ENCODE measurements at regions not wholly inside any gene's neighbourhood (a gene's known extent, or its start where the extent isn't known, plus 50 kb on each side); places are given as distances from the start of the nearest gene placed in this dataset.
"Not testable (repeated sequence)": the region's sequence is repeated elsewhere in the genome, so short reads cannot be mapped to it uniquely, and the experiment has no call there.

GRCh38 chr4:102210806-102211205 is 134.5 kb downstream of the SLC39A8 start:
- DNase-seq; H3K36me3 Mint-ChIP-seq (ENCODE audit: low read depth); intact Hi-C loops (cut with DNase I, micrococcal nuclease); H3K27ac Mint-ChIP-seq; H3K9me3 Mint-ChIP-seq (ENCODE audit: low read depth); ATAC-seq; POLR2A ChIA-PET; H3K27me3 Mint-ChIP-seq; CTCF ChIA-PET; H3K4me3 Mint-ChIP-seq; H3K4me1 Mint-ChIP-seq: not testable (repeated sequence)

DNA sequence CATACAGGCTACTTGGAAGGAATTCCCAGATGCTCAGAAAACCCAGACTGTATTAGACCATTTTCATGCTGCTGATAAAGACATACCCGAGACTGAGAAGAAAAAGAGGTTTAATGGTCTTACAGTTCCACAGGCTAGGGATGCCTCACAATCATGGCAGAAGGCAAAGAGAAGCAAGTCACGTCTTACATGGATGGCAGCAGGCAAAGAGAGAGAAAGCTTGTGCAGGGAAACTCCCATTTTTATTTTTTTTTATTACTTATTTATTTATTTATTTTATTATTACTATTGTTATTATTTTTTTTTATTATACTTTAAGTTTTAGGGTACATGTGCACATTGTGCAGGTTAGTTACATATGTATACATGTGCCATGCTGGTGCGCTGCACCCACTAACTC is 140.6 kb downstream of the SLC39A8 start:
- CTCF ChIA-PET; H3K27me3 Mint-ChIP-seq; H3K36me3 Mint-ChIP-seq (ENCODE audit: low read depth); POLR2A ChIA-PET; H3K4me3 Mint-ChIP-seq; H3K9me3 Mint-ChIP-seq (ENCODE audit: low read depth); H3K27ac Mint-ChIP-seq; DNase-seq; H3K4me1 Mint-ChIP-seq; intact Hi-C loops (cut with DNase I, micrococcal nuclease); ATAC-seq: not testable (repeated sequence)

DNA sequence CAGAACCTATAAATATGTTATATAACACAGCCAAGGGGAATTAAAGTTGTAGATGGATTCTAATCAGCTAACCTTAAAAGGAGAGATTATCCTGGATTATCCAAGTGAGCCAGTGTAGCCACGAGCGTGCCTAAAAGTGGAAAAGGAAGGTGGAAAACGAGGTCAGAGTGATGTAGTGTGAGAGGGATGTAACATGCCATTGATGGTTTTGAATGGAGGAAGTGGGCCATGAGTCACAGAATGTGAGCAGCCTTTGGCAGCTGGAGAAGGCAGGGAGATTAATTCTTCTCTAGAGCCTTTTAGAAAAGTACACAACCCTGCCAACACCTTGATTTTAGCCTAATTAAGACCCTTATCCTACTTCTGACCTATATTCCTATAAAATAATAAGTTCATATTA is 149.1 kb downstream of the SLC39A8 start:
- POLR2A ChIA-PET, result no interaction called here
- no peak overlapping the region for H3K27ac Mint-ChIP-seq

DNA sequence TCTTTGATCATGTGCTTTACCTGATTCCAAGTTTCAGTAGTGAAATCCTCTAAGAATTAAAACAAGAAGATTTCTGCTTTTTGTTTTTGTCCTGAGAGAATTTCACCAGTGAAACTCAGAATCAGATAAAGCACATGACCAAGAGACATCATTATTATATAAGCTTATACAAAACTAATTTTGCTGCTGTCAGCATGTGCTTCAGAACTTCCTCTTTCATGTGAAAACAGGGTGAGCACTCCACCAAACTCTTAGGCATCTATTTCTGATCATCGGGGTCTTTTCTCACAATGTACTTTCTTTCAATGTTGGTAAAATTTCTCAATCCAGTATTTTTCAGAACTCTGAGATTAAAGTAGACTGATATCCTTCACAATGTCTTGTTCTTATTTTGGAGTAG is 152.1 kb downstream of the SLC39A8 start:
- H3K36me3 Mint-ChIP-seq (ENCODE audit: low read depth), result no peaks in the 10 kb centered on the region
- ChIA-PET CTCF (no interaction called here), POLR2A (no interaction called here)
- H3K9me3 Mint-ChIP-seq (ENCODE audit: low read depth), result no peaks in the 10 kb centered on the region
- intact Hi-C loops (cut with DNase I, micrococcal nuclease), result no loop called here
- peaks cover 15% of the 10 kb centered on the region for H3K4me1 Mint-ChIP-seq
- no peaks in the 10 kb centered on the region for H3K27me3 Mint-ChIP-seq
- H3K27ac Mint-ChIP-seq, result no peak overlapping the region
- DNase-seq (no peak), ATAC-seq (no peak)
- no peak overlapping the region for H3K4me3 Mint-ChIP-seq

More for the DNA sequence above, 149.1 kb downstream of the SLC39A8 start:
- ATAC-seq (no peak), DNase-seq (no peak)
- no peaks in the 10 kb centered on the region for H3K27me3 Mint-ChIP-seq
- CTCF ChIA-PET, result interaction anchor here (0.6 kb wide), 1 partner anchor 462 kb away, joined by 3 read pairs; no protein-coding TSS in a partner anchor
- no peak overlapping the region for H3K4me3 Mint-ChIP-seq
- no peaks in the 10 kb centered on the region for H3K36me3 Mint-ChIP-seq (ENCODE audit: low read depth)
- intact Hi-C loops (cut with DNase I, micrococcal nuclease), result no loop called here
- H3K4me1 Mint-ChIP-seq, result peaks cover 15% of the 10 kb centered on the region
- H3K9me3 Mint-ChIP-seq (ENCODE audit: low read depth), result no peaks in the 10 kb centered on the region

DNA sequence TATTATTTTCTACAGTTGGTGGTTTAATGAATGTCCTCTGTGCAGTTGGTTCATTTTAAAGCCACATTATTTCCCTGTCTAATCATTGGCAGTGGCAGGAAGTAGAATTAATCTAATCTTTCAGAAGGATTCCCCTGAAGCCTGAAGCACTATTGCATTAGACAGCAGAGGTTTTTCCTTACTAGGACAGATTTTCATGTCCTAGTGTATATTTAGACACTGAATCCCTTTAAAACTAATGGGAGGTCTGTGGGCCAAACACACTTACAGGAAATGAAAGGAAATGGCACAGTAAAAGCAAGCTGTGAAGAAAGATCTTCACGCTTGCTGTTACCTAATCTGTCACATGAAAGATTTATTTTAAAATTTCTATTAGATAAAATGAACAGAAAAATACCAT is 165.2 kb downstream of the SLC39A8 start:
- intact Hi-C loops (cut with DNase I, micrococcal nuclease), result no loop called here
- Mint-ChIP-seq H3K27me3 (no peaks in the 10 kb centered on the region), H3K27ac (no peak overlapping the region), H3K4me1 (no peaks in the 10 kb centered on the region), H3K4me3 (no peak overlapping the region), H3K36me3 (ENCODE audit: low read depth) (no peaks in the 10 kb centered on the region), H3K9me3 (ENCODE audit: low read depth) (no peaks in the 10 kb centered on the region)
- no peak for DNase-seq
- no peak for ATAC-seq
- ChIA-PET POLR2A (no interaction called here), CTCF (no interaction called here)

DNA sequence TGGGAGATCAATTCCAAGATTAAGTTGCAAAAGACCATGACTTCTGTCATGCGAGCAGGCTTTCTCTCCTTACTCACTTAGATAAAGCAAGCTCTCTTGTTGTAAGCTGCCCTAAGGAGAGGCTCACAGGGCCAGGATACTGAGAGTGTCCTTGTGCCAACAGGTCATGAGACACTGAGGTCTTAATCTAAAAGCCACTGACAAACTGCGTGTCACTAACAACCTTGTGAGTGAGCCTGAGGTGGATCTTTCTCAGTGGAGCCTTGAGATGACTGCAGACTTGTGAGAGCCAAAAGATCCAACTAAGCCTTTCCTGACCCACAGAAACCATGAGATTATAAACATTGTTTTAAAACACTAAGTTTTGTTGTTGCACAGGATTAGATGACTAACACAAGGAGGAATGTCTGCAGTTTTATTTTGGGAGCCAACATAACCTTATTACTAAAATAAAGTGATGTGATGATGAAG is 170.5 kb downstream of the SLC39A8 start:
- CTCF ChIA-PET, result no interaction called here
- no peak for ATAC-seq
- POLR2A ChIA-PET, result no interaction called here
- no peak overlapping the region for H3K27ac Mint-ChIP-seq
- no peak overlapping the region for H3K4me3 Mint-ChIP-seq
- no peaks in the 10 kb centered on the region for H3K9me3 Mint-ChIP-seq (ENCODE audit: low read depth)
- no peaks in the 10 kb centered on the region for H3K4me1 Mint-ChIP-seq
- H3K36me3 Mint-ChIP-seq (ENCODE audit: low read depth), result no peaks in the 10 kb centered on the region
- intact Hi-C loops (cut with DNase I, micrococcal nuclease), result no loop called here
- DNase-seq, result no peak
- H3K27me3 Mint-ChIP-seq, result no peaks in the 10 kb centered on the region

GRCh38 chr4:102172341-102172740 is 172.9 kb downstream of the SLC39A8 start:
- H3K36me3 Mint-ChIP-seq (ENCODE audit: low read depth), result no peaks in the 10 kb centered on the region
- no peaks in the 10 kb centered on the region for H3K4me1 Mint-ChIP-seq
- DNase-seq (no peak), ATAC-seq (no peak)
- no peak overlapping the region for H3K4me3 Mint-ChIP-seq
- H3K27ac Mint-ChIP-seq, result no peak overlapping the region
- intact Hi-C loops (cut with DNase I, micrococcal nuclease), result no loop called here
- ChIA-PET POLR2A (no interaction called here), CTCF (no interaction called here)
- no peaks in the 10 kb centered on the region for H3K9me3 Mint-ChIP-seq (ENCODE audit: low read depth)
- no peaks in the 10 kb centered on the region for H3K27me3 Mint-ChIP-seq

- ATAC-seq (no peak), DNase-seq (no peak)
- no peaks in the 10 kb centered on the region for H3K9me3 Mint-ChIP-seq (ENCODE audit: low read depth)
- POLR2A ChIA-PET, result no interaction called here
- H3K36me3 Mint-ChIP-seq (ENCODE audit: low read depth), result no peaks in the 10 kb centered on the region
- H3K4me1 Mint-ChIP-seq, result no peaks in the 10 kb centered on the region
- CTCF ChIA-PET, result no interaction called here
- intact Hi-C loops (cut with DNase I, micrococcal nuclease), result no loop called here
- no peak overlapping the region for H3K4me3 Mint-ChIP-seq
- H3K27me3 Mint-ChIP-seq, result no peaks in the 10 kb centered on the region
- H3K27ac Mint-ChIP-seq, result no peak overlapping the region
Measured at GRCh38 chr4:102170910-102171309, 174.4 kb downstream of the SLC39A8 start.

- H3K4me3 Mint-ChIP-seq, result no peak overlapping the region
- ATAC-seq (no peak), DNase-seq (no peak)
- H3K27ac Mint-ChIP-seq, result no peak overlapping the region
- intact Hi-C loops (cut with DNase I, micrococcal nuclease), result no loop called here
- no peaks in the 10 kb centered on the region for H3K4me1 Mint-ChIP-seq
- no peaks in the 10 kb centered on the region for H3K36me3 Mint-ChIP-seq (ENCODE audit: low read depth)
- H3K9me3 Mint-ChIP-seq (ENCODE audit: low read depth), result no peaks in the 10 kb centered on the region
- H3K27me3 Mint-ChIP-seq, result no peaks in the 10 kb centered on the region
- ChIA-PET CTCF (interaction anchor here (0.9 to 1.1 kb wide), 2 partner anchors 30 to 308 kb away, joined by 3 read pairs; no protein-coding TSS in a partner anchor), POLR2A (no interaction called here)
Measured at GRCh38 chr4:102169345-102169744, 175.9 kb downstream of the SLC39A8 start.

GRCh38 chr4:102168580-102168979 is 176.7 kb downstream of the SLC39A8 start:
- H3K4me3 Mint-ChIP-seq, result no peak overlapping the region
- H3K27ac Mint-ChIP-seq, result no peak overlapping the region
- no peaks in the 10 kb centered on the region for H3K4me1 Mint-ChIP-seq
- intact Hi-C loops (cut with DNase I, micrococcal nuclease), result no loop called here
- H3K27me3 Mint-ChIP-seq, result no peaks in the 10 kb centered on the region
- DNase-seq, result no peak
- ATAC-seq, result no peak
- ChIA-PET CTCF (no interaction called here), POLR2A (no interaction called here)
- H3K36me3 Mint-ChIP-seq (ENCODE audit: low read depth), result no peaks in the 10 kb centered on the region
- no peaks in the 10 kb centered on the region for H3K9me3 Mint-ChIP-seq (ENCODE audit: low read depth)

GRCh38 chr4:102165584-102165983 is 179.7 kb downstream of the SLC39A8 start:
- Mint-ChIP-seq H3K4me3 (no peak overlapping the region), H3K9me3 (ENCODE audit: low read depth) (no peaks in the 10 kb centered on the region), H3K36me3 (ENCODE audit: low read depth) (no peaks in the 10 kb centered on the region), H3K27ac (no peak overlapping the region), H3K4me1 (no peaks in the 10 kb centered on the region), H3K27me3 (no peaks in the 10 kb centered on the region)
- ChIA-PET CTCF (interaction anchor here (0.7 kb wide), 1 partner anchor 17 kb away, joined by 3 read pairs; no protein-coding TSS in a partner anchor), POLR2A (no interaction called here)
- DNase-seq (no peak), ATAC-seq (no peak)
- intact Hi-C loops (cut with DNase I, micrococcal nuclease), result no loop called here

GRCh38 chr4:102163404-102164140 is 181.7 kb downstream of the SLC39A8 start:
- POLR2A ChIA-PET, result no interaction called here

More at GRCh38 chr4:102163404-102164140, 181.7 kb downstream of the SLC39A8 start:
- Mint-ChIP-seq H3K27ac (no peak overlapping the region), H3K4me1 (no peaks in the 10 kb centered on the region), H3K4me3 (no peak overlapping the region), H3K27me3 (no peaks in the 10 kb centered on the region), H3K9me3 (ENCODE audit: low read depth) (no peaks in the 10 kb centered on the region), H3K36me3 (ENCODE audit: low read depth) (no peaks in the 10 kb centered on the region)
- ATAC-seq (no peak), DNase-seq (no peak)
- intact Hi-C loops (cut with DNase I, micrococcal nuclease), result no loop called here
- CTCF ChIA-PET, result no interaction called here
